HepG2 (cell line): ENCODE measurements at regions not wholly inside any gene's neighbourhood (a gene's known extent, or its start where the extent isn't known, plus 50 kb on each side); places are given as distances from the start of the nearest gene placed in this dataset.
A peak's percentile ranks its signal among the peaks of the same experiment; 100 is the strongest.

ENCODE experiments used
- ATAC-seq: fragments of 200-7000 bp; cut with Tn5 transposase; 3 replicates; pipeline ENCODE4 v1.9.1; 2020; ENCODE audit warnings: mild to moderate bottlenecking, moderate library complexity
- BruUV-seq: library from RNA; stranded (reverse); fragments of 400-500 nt; replicated peaks from 2 replicates; lab custom pipeline; 2021; lab: Mats Ljungman, UMichigan
- CTCF ChIA-PET: fragments of 300-600 bp; formaldehyde crosslinking; extraction: SDS; loops from one replicate; lab custom pipeline; 2021; ENCODE audit warnings: low total read pairs, inconsistent platforms, low intra/inter-chr PET ratio; lab: Yijun Ruan, JAX
- POLR2A ChIA-PET: fragments of 350-600 bp; sonication (Branson Sonifier 250); formaldehyde crosslinking; loops from one replicate; lab custom pipeline; 2020; ENCODE audit warnings: antibody characterized with exemption, inconsistent platforms; lab: Yijun Ruan, JAX
- DNase-seq: peaks from one replicate; pipeline ENCODE4 v3.0.0-alpha.2; 2015; ENCODE audit warnings: low spot score
- FAIRE-seq: peaks from 3 replicates; lab custom pipeline; 2011; peaks lifted over from hg19 to GRCh38; lab: Jason Lieb, UNC
- H2AFZ ChIP-seq: one replicate; pipeline ENCODE4 v1.6.1; 2011; ENCODE audit warnings: low read length, inconsistent platforms
- H3K27ac ChIP-seq: fragments of 300-600 bp; 3 replicates; pipeline ENCODE4 v1.8.0; 2011; ENCODE audit warnings: mixed run types, mild to moderate bottlenecking, mixed read lengths, low read length, inconsistent platforms; ENCODE audit not compliant: insufficient read depth; ENCODE audit errors: extremely low read length
- H3K27me3 ChIP-seq, 2 experiments: fragments of 200-600 bp in 1 of 2; 2 replicates in 1 of 2; 3 replicates in 1 of 2; pipeline versions ENCODE4 v1.6.0 to v1.8.0; 2011; ENCODE audit warnings: low read length in 2 of 2, mild to moderate bottlenecking in 2 of 2, moderate library complexity in 2 of 2, inconsistent platforms in 1 of 2; ENCODE audit not compliant: insufficient read depth in 2 of 2, control insufficient read depth in 1 of 2
- H3K36me3 ChIP-seq, 2 experiments: fragments of 200-600 bp in 1 of 2; replicated peaks in 1 of 2; 2 replicates in 1 of 2; 3 replicates in 1 of 2; pipeline versions ENCODE4 v1.5.1 to v1.8.0; 2011; ENCODE audit warnings: low read length in 2 of 2, inconsistent platforms in 1 of 2; ENCODE audit not compliant: insufficient read depth in 2 of 2, control insufficient read depth in 1 of 2
- H3K4me1 ChIP-seq: 2 replicates; pipeline ENCODE4 v1.5.1; 2012; ENCODE audit warnings: low read length, inconsistent platforms; ENCODE audit not compliant: insufficient read depth
- H3K4me2 ChIP-seq: 2 replicates; pipeline ENCODE4 v1.6.0; 2011; ENCODE audit warnings: low read depth, low read length, inconsistent platforms
- H3K4me3 ChIP-seq, 3 experiments: fragments of 200-600 bp in 1 of 3; sonication (generic), shearing (Covaris generic) in 1 of 3; replicated peaks in 1 of 3; 2 replicates each; pipeline ENCODE4 v1.5.1; 2011 to 2016; ENCODE audit warnings: low read length in 3 of 3, inconsistent platforms in 2 of 3, low read depth in 2 of 3, mild to moderate bottlenecking in 2 of 3, control low read depth in 1 of 3, mixed read lengths in 1 of 3; ENCODE audit not compliant: insufficient read depth in 1 of 3
- H3K79me2 ChIP-seq: one replicate; pipeline ENCODE4 v1.6.1; 2011; ENCODE audit warnings: low read length, inconsistent platforms; ENCODE audit not compliant: insufficient read depth
- H3K9ac ChIP-seq: 2 replicates; pipeline ENCODE4 v1.6.0; 2011; ENCODE audit warnings: mild to moderate bottlenecking, low read depth, low read length, inconsistent platforms; ENCODE audit not compliant: insufficient read depth
- H3K9me3 ChIP-seq: 2 replicates; pipeline ENCODE4 v1.5.1; 2012; ENCODE audit warnings: mild to moderate bottlenecking, low read length
- H4K20me1 ChIP-seq: 2 replicates; pipeline ENCODE4 v1.6.0; 2011; ENCODE audit warnings: inconsistent platforms, mild to moderate bottlenecking, low read length, moderate library complexity; ENCODE audit not compliant: insufficient read depth
- ADNP ChIP-seq: sonication (generic); formaldehyde crosslinking; IDR thresholded peaks from 2 replicates; pipeline ENCODE4 v1.4.0; 2020; ENCODE audit warnings: missing genetic modification reagents
- ETV6 ChIP-seq: sonication (generic); formaldehyde crosslinking; conservative IDR thresholded peaks from 2 replicates; pipeline ENCODE4 v1.4.0; 2020; ENCODE audit warnings: missing genetic modification reagents
- FIP1L1 ChIP-seq: fragments of 200-400 bp; formaldehyde crosslinking; IDR thresholded peaks from 2 replicates; pipeline ENCODE4 v1.6.1; 2018; ENCODE audit warnings: low read depth, mild to moderate bottlenecking, low read length, moderate library complexity, borderline replicate concordance; ENCODE audit not compliant: insufficient read depth
- FOSL2 ChIP-seq: sonication (generic); formaldehyde crosslinking; IDR thresholded peaks from 2 replicates; pipeline ENCODE4 v1.4.0; 2020; ENCODE audit warnings: missing genetic modification reagents
- FOXP1 ChIP-seq, 2 experiments: fragments of 450-650 bp in 1 of 2; IDR thresholded peaks; 2 replicates each; pipeline ENCODE4 v1.6.1; 2017 to 2018; ENCODE audit warnings: antibody characterized with exemption in 1 of 2
- NFE2L2 ChIP-seq: fragments of 150-350 bp; IDR thresholded peaks from 2 replicates; pipeline ENCODE4 v1.6.1; 2014; ENCODE audit warnings: low read length
- RBAK ChIP-seq: sonication (generic); formaldehyde crosslinking; IDR thresholded peaks from 2 replicates; pipeline ENCODE4 v1.5.1; 2020; ENCODE audit warnings: mild to moderate bottlenecking, missing genetic modification reagents
- SOX5 ChIP-seq: IDR thresholded peaks from 2 replicates; pipeline ENCODE4 v1.6.1; 2016; ENCODE audit warnings: borderline replicate concordance
- ZFYVE20 ChIP-seq: sonication (generic); formaldehyde crosslinking; IDR thresholded peaks from 2 replicates; pipeline ENCODE4 v1.8.0; 2023; ENCODE audit warnings: low read depth, mild to moderate bottlenecking, moderate library complexity, missing genetic modification reagents, borderline replicate concordance
- ZNF10 ChIP-seq: sonication (generic); formaldehyde crosslinking; IDR thresholded peaks from 2 replicates; pipeline ENCODE4 v1.4.0; 2020; ENCODE audit warnings: mild to moderate bottlenecking, low read depth, missing genetic modification reagents, borderline replicate concordance
- ZNF558 ChIP-seq: sonication (generic); formaldehyde crosslinking; IDR thresholded peaks from 2 replicates; pipeline ENCODE4 v1.9.0; 2022; ENCODE audit warnings: mild to moderate bottlenecking, missing genetic modification reagents, borderline replicate concordance
- ZNF724P ChIP-seq: sonication (generic); formaldehyde crosslinking; IDR thresholded peaks from 2 replicates; pipeline ENCODE4 v1.8.0; 2022; ENCODE audit warnings: missing genetic modification reagents, borderline replicate concordance
- ZNF768 ChIP-seq: sonication (generic); formaldehyde crosslinking; IDR thresholded peaks from 2 replicates; pipeline ENCODE4 v1.4.0; 2020; ENCODE audit warnings: missing genetic modification reagents
- ZNF777 ChIP-seq: sonication (generic); formaldehyde crosslinking; IDR thresholded peaks from 2 replicates; pipeline ENCODE4 v1.4.0; 2020; ENCODE audit warnings: missing genetic modification reagents
- ZNF788 ChIP-seq: sonication (generic); formaldehyde crosslinking; IDR thresholded peaks from 2 replicates; pipeline ENCODE4 v1.5.0; 2020; ENCODE audit warnings: mild to moderate bottlenecking, missing genetic modification reagents, borderline replicate concordance
- ZNF792 ChIP-seq: IDR thresholded peaks from 2 replicates; pipeline ENCODE4 v1.6.1; 2016
- ZSCAN9 ChIP-seq: IDR thresholded peaks from 2 replicates; pipeline ENCODE4 v1.6.1; 2016; ENCODE audit warnings: borderline replicate concordance
- WGBS: methylation state at CpG from one replicate; pipeline ENCODE4 v1.1.6; 2017; ENCODE audit warnings: low lambda C conversion rate; 5-methylcytosine and 5-hydroxymethylcytosine counted together
- in situ Hi-C: cut with HindIII; loops from 2 replicates; pipeline ENCODE4 v1.10.0; 2017; ENCODE audit warnings: low pct_unique_long_range_greater_than_20kb; ENCODE audit not compliant: extremely low pct_ligation_motif_present
- intact Hi-C: fragments of 100-400 bp; cut with micrococcal nuclease; formaldehyde crosslinking; loops from one replicate; pipeline ENCODE4 v1.10.0; 2022; ENCODE audit not compliant: unreplicated experiment
- TF ChIP-seq, protein P1 (sequence below): sonication (generic); formaldehyde crosslinking; conservative IDR thresholded peaks from 2 replicates; pipeline ENCODE4 v1.8.0; 2022; ENCODE audit warnings: low read depth, missing genetic modification reagents
- TF ChIP-seq, protein P2 (sequence below): IDR thresholded peaks from 2 replicates; pipeline ENCODE4 v1.6.1; 2012; ENCODE audit warnings: low read depth, low read length, improper control_type of control experiment

DNA sequence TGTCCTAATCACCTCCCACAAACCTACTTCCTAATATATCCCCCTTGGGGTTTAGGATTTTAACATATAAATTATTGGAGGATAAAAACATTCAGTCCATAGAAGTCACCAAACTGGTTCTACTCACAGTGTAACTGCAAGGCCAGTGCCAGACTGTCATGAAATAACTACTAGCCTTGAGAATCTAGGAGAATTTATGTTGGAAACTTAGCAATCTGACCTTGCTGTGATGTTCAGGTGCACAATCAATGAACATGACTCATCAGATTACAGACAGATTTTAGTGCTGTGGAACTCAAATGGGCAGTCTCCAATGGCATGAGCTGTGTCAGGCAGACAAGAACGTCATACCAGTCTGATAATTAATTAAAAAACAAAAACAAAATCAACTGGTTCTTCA is 571.4 kb upstream of the IGFBP3 start:
- H4K20me1 ChIP-seq: no peaks in the 10 kb centered on the region
- H2AFZ ChIP-seq: no peak overlapping the region
- no peaks in the 10 kb centered on the region for H3K79me2 ChIP-seq
- BruUV-seq: no TSS peak
- intact Hi-C loops: no loop called here
- FAIRE-seq (no peak), ATAC-seq (no peak)
- ChIA-PET CTCF (no interaction called here), POLR2A (no interaction called here)
- 0% methylated on average over 1 of the region's 1 CpG for WGBS
- H3K27ac ChIP-seq: no peak overlapping the region
- H3K4me2 ChIP-seq: no peak overlapping the region
- H3K4me3 ChIP-seq: no peak overlapping the region
- TF ChIP-seq ZNF724P (CRISPR knock-in tag) (no peak), ZFYVE20 (CRISPR knock-in tag) (no peak), ADNP (CRISPR knock-in tag) (no peak), ZNF777 (CRISPR knock-in tag) (no peak), NFE2L2 (peak; percentile 43; the same call in 1 of the 2 replicates)
- TF ChIP-seq, protein P1, sequence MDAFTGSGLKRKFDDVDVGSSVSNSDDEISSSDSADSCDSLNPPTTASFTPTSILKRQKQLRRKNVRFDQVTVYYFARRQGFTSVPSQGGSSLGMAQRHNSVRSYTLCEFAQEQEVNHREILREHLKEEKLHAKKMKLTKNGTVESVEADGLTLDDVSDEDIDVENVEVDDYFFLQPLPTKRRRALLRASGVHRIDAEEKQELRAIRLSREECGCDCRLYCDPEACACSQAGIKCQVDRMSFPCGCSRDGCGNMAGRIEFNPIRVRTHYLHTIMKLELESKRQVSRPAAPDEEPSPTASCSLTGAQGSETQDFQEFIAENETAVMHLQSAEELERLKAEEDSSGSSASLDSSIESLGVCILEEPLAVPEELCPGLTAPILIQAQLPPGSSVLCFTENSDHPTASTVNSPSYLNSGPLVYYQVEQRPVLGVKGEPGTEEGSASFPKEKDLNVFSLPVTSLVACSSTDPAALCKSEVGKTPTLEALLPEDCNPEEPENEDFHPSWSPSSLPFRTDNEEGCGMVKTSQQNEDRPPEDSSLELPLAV: no peak
- TF ChIP-seq, all 625 proteins: peak for 1
- peaks cover 3% of the 10 kb centered on the region; the same call in 1 of the 2 replicates for H3K9me3 ChIP-seq
- no peaks in the 10 kb centered on the region for H3K36me3 ChIP-seq
- in situ Hi-C loops: no loop called here
- H3K4me1 ChIP-seq: no peaks in the 10 kb centered on the region
- H3K9ac ChIP-seq: no peak overlapping the region
- no peaks in the 10 kb centered on the region for H3K27me3 ChIP-seq
- DNase-seq: no peak

DNA sequence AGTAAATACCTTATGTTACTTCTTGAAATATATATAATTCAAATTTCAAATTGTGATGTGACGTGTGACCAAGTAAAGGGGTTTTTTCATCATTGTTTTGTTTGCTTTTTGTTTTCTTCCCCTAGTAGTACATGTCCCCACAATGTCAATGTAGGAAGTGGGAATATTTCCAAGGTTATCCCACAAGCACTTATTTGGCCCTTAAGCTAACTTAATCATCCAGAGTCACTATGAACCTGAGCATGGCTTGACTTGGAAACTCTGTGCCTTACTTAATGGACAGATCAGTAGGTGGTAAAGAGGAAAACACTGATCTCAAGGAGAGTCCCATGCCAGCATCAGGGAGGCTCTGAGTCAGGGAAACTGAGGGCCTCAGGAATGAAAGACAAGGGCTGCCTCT is 569.3 kb upstream of the IGFBP3 start:
- intact Hi-C loops: no loop called here
- POLR2A ChIA-PET: no interaction called here
- H4K20me1 ChIP-seq: no peaks in the 10 kb centered on the region
- TF ChIP-seq RBAK (CRISPR knock-in tag) (no peak), FOXP1 (IDR thresholded peaks at IDR 0.05) (no peak), FOXP1 (CRISPR knock-in tag; IDR thresholded peaks at IDR 0.05) (no peak), FIP1L1 (no peak), ZNF558 (CRISPR knock-in tag) (no peak), SOX5 (CRISPR knock-in tag) (no peak), ZNF768 (CRISPR knock-in tag) (no peak), ZNF792 (CRISPR knock-in tag) (no peak), ZNF788 (CRISPR knock-in tag) (no peak), ZSCAN9 (CRISPR knock-in tag) (no peak), FOSL2 (CRISPR knock-in tag) (no peak), ZNF10 (CRISPR knock-in tag) (no peak), ETV6 (no peak)
- TF ChIP-seq, protein P2, sequence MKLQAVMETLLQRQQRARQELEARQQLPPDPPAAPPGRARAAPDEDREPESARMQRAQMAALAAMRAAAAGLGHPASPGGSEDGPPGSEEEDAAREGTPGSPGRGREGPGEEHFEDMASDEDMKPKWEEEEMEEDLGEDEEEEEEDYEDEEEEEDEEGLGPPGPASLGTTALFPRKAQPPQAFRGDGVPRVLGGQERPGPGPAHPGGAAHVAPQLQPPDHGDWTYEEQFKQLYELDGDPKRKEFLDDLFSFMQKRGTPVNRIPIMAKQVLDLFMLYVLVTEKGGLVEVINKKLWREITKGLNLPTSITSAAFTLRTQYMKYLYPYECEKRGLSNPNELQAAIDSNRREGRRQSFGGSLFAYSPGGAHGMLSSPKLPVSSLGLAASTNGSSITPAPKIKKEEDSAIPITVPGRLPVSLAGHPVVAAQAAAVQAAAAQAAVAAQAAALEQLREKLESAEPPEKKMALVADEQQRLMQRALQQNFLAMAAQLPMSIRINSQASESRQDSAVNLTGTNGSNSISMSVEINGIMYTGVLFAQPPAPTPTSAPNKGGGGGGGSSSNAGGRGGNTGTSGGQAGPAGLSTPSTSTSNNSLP: no peak

More for the DNA sequence above, 569.3 kb upstream of the IGFBP3 start:
- no peak for FAIRE-seq
- CTCF ChIA-PET: no interaction called here
- no peak overlapping the region for H3K4me2 ChIP-seq
- H3K4me1 ChIP-seq: no peaks in the 10 kb centered on the region
- no peaks in the 10 kb centered on the region for H3K9me3 ChIP-seq
- WGBS: 30% methylated on average over 1 of the region's 1 CpG
- in situ Hi-C loops: no loop called here
- DNase-seq: no peak
- H3K9ac ChIP-seq: no peak overlapping the region
- no peak overlapping the region for H3K4me3 ChIP-seq
- no peak overlapping the region for H2AFZ ChIP-seq
- no TSS peak for BruUV-seq
- no peaks in the 10 kb centered on the region for H3K27me3 ChIP-seq
- no peaks in the 10 kb centered on the region for H3K79me2 ChIP-seq
- H3K27ac ChIP-seq: no peak overlapping the region
- no peak for ATAC-seq
- no peaks in the 10 kb centered on the region for H3K36me3 ChIP-seq
